WTC11 (cell line): ENCODE measurements at regions not wholly inside any gene's neighbourhood (a gene's known extent, or its start where the extent isn't known, plus 50 kb on each side); places are given as distances from the start of the nearest gene placed in this dataset.

ENCODE experiments used
- ATAC-seq: fragments of 200-7000 bp; cut with Tn5 transposase; 2 replicates; pipeline ENCODE4 v1.10.0; 2021; ENCODE audit warnings: mild to moderate bottlenecking, moderate library complexity
- CTCF ChIA-PET: fragments of 300-600 bp; sonication (Branson Sonifier 250); formaldehyde crosslinking; loops from one replicate; lab custom pipeline; 2021; ENCODE audit warnings: antibody characterized with exemption; lab: Charles Lee
- POLR2A ChIA-PET: fragments of 350-600 bp; sonication (Branson Sonifier 250); formaldehyde crosslinking; loops from one replicate; lab custom pipeline; 2021; ENCODE audit warnings: antibody characterized with exemption; lab: Charles Lee
- DNase-seq: peaks from one replicate; pipeline ENCODE4 v3.0.0; 2021; ENCODE audit warnings: low spot score
- H3K27ac Mint-ChIP-seq: 2 replicates; pipeline ENCODE4 v1.8.0; 2021; ENCODE audit warnings: mixed read lengths
- H3K27me3 Mint-ChIP-seq: 2 replicates; pipeline ENCODE4 v1.8.0; 2021; ENCODE audit warnings: low read depth, mild to moderate bottlenecking, moderate library complexity, mixed read lengths
- H3K36me3 Mint-ChIP-seq: 2 replicates; pipeline ENCODE4 v1.8.0; 2021; ENCODE audit warnings: mixed read lengths
- H3K4me1 Mint-ChIP-seq: 2 replicates; pipeline ENCODE4 v1.8.0; 2022; ENCODE audit warnings: mixed read lengths
- H3K4me3 Mint-ChIP-seq: 2 replicates; pipeline ENCODE4 v1.8.0; 2021; ENCODE audit warnings: mild to moderate bottlenecking, moderate library complexity, mixed read lengths
- H3K9me3 Mint-ChIP-seq: 2 replicates; pipeline ENCODE4 v1.8.0; 2021; ENCODE audit warnings: mixed read lengths
- ESRRA ChIP-seq: sonication (generic); formaldehyde crosslinking; IDR thresholded peaks from 2 replicates; pipeline ENCODE4 v1.8.1; 2022; ENCODE audit warnings: mild to moderate bottlenecking, missing genetic modification reagents, borderline replicate concordance
- ETV6 ChIP-seq: sonication (generic); formaldehyde crosslinking; IDR thresholded peaks from 2 replicates; pipeline ENCODE4 v1.8.1; 2022; ENCODE audit warnings: mild to moderate bottlenecking, missing genetic modification reagents
- FOXP1 ChIP-seq: sonication (generic); formaldehyde crosslinking; IDR thresholded peaks from 2 replicates; pipeline ENCODE4 v1.8.0; 2022; ENCODE audit warnings: missing genetic modification reagents, mild to moderate bottlenecking, moderate library complexity, borderline replicate concordance
- JUN ChIP-seq: sonication (generic); formaldehyde crosslinking; IDR thresholded peaks from 2 replicates; pipeline ENCODE4 v1.8.0; 2023; ENCODE audit warnings: mild to moderate bottlenecking, missing genetic modification reagents
- MXD4 ChIP-seq: fragments of 250-450 bp; sonication (Bioruptor Pico); IDR thresholded peaks from 2 replicates; pipeline ENCODE4 v1.8.0; 2021; ENCODE audit warnings: mild to moderate bottlenecking, moderate library complexity, borderline replicate concordance
- OVOL2 ChIP-seq: fragments of 250-450 bp; sonication (Bioruptor Pico); IDR thresholded peaks from 2 replicates; pipeline ENCODE4 v1.9.0; 2021; ENCODE audit warnings: mild to moderate bottlenecking, borderline replicate concordance
- RELA ChIP-seq: sonication (generic); formaldehyde crosslinking; IDR thresholded peaks from 2 replicates; pipeline ENCODE4 v1.8.1; 2022; ENCODE audit warnings: missing genetic modification reagents, mild to moderate bottlenecking, borderline replicate concordance
- ZNF232 ChIP-seq: sonication (generic); formaldehyde crosslinking; IDR thresholded peaks from 2 replicates; pipeline ENCODE4 v1.8.0; 2022; ENCODE audit warnings: mild to moderate bottlenecking, missing genetic modification reagents
- ZNF416 ChIP-seq: fragments of 250-450 bp; sonication (Bioruptor Pico); IDR thresholded peaks from 2 replicates; pipeline ENCODE4 v1.9.0; 2021; ENCODE audit warnings: mild to moderate bottlenecking, inconsistent platforms
- TF ChIP-seq, protein P1 (sequence below): fragments of 250-450 bp; sonication (Bioruptor Pico); IDR thresholded peaks from 2 replicates; pipeline ENCODE4 v1.8.0; 2021; ENCODE audit warnings: mild to moderate bottlenecking
- TF ChIP-seq, protein P2 (sequence below): sonication (generic); formaldehyde crosslinking; IDR thresholded peaks from 2 replicates; pipeline ENCODE4 v1.8.0; 2022; ENCODE audit warnings: mild to moderate bottlenecking, missing genetic modification reagents
- TF ChIP-seq, protein P3 (sequence below): fragments of 250-450 bp; sonication (Bioruptor Pico); IDR thresholded peaks from 2 replicates; pipeline ENCODE4 v1.9.0; 2021; ENCODE audit warnings: mild to moderate bottlenecking
- TF ChIP-seq, protein P4 (sequence below): sonication (generic); formaldehyde crosslinking; IDR thresholded peaks from 2 replicates; pipeline ENCODE4 v1.8.1; 2023; ENCODE audit warnings: mild to moderate bottlenecking, moderate library complexity, missing genetic modification reagents
- TF ChIP-seq, protein P5 (sequence below): sonication (generic); formaldehyde crosslinking; IDR thresholded peaks from 2 replicates; pipeline ENCODE4 v1.8.1; 2022; ENCODE audit warnings: mild to moderate bottlenecking, moderate library complexity, missing genetic modification reagents
- TF ChIP-seq, protein P6 (sequence below): sonication (generic); formaldehyde crosslinking; conservative IDR thresholded peaks from 2 replicates; pipeline ENCODE4 v1.8.1; 2023; ENCODE audit warnings: mild to moderate bottlenecking, low read depth, missing genetic modification reagents, moderate library complexity
- TF ChIP-seq, protein P7 (sequence below): fragments of 250-450 bp; sonication (Bioruptor Pico); IDR thresholded peaks from 2 replicates; pipeline ENCODE4 v1.9.0; 2021; ENCODE audit warnings: mild to moderate bottlenecking, borderline replicate concordance

DNA sequence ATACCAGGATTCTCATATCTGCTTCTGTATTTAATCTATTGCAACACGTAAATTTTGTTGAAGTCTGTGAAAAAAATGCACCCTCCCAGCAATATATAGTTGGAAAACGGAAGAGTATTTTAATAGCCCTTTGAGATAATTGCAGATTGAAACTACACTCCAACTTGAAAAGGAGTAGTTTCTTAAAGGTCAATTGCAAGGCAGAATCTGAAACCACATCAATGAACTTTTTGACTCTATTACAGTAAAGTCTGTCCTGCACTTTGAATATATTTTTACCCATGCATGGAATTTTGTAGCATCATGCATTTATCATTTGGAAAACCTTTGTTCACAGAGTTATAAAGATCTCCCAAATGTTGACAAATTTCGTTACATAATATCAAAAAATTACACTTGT, 311.6 kb upstream of the NREP start (continued):
- TF ChIP-seq, protein P1, sequence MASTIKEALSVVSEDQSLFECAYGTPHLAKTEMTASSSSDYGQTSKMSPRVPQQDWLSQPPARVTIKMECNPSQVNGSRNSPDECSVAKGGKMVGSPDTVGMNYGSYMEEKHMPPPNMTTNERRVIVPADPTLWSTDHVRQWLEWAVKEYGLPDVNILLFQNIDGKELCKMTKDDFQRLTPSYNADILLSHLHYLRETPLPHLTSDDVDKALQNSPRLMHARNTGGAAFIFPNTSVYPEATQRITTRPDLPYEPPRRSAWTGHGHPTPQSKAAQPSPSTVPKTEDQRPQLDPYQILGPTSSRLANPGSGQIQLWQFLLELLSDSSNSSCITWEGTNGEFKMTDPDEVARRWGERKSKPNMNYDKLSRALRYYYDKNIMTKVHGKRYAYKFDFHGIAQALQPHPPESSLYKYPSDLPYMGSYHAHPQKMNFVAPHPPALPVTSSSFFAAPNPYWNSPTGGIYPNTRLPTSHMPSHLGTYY (CRISPR knock-in tag): no peak
- TF ChIP-seq, protein P2, sequence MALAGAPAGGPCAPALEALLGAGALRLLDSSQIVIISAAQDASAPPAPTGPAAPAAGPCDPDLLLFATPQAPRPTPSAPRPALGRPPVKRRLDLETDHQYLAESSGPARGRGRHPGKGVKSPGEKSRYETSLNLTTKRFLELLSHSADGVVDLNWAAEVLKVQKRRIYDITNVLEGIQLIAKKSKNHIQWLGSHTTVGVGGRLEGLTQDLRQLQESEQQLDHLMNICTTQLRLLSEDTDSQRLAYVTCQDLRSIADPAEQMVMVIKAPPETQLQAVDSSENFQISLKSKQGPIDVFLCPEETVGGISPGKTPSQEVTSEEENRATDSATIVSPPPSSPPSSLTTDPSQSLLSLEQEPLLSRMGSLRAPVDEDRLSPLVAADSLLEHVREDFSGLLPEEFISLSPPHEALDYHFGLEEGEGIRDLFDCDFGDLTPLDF (CRISPR knock-in tag): no peak
- TF ChIP-seq ESRRA (CRISPR knock-in tag): no peak
- TF ChIP-seq, protein P3, sequence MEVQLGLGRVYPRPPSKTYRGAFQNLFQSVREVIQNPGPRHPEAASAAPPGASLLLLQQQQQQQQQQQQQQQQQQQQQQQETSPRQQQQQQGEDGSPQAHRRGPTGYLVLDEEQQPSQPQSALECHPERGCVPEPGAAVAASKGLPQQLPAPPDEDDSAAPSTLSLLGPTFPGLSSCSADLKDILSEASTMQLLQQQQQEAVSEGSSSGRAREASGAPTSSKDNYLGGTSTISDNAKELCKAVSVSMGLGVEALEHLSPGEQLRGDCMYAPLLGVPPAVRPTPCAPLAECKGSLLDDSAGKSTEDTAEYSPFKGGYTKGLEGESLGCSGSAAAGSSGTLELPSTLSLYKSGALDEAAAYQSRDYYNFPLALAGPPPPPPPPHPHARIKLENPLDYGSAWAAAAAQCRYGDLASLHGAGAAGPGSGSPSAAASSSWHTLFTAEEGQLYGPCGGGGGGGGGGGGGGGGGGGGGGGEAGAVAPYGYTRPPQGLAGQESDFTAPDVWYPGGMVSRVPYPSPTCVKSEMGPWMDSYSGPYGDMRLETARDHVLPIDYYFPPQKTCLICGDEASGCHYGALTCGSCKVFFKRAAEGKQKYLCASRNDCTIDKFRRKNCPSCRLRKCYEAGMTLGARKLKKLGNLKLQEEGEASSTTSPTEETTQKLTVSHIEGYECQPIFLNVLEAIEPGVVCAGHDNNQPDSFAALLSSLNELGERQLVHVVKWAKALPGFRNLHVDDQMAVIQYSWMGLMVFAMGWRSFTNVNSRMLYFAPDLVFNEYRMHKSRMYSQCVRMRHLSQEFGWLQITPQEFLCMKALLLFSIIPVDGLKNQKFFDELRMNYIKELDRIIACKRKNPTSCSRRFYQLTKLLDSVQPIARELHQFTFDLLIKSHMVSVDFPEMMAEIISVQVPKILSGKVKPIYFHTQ (CRISPR knock-in tag): no peak
- TF ChIP-seq, protein P4, sequence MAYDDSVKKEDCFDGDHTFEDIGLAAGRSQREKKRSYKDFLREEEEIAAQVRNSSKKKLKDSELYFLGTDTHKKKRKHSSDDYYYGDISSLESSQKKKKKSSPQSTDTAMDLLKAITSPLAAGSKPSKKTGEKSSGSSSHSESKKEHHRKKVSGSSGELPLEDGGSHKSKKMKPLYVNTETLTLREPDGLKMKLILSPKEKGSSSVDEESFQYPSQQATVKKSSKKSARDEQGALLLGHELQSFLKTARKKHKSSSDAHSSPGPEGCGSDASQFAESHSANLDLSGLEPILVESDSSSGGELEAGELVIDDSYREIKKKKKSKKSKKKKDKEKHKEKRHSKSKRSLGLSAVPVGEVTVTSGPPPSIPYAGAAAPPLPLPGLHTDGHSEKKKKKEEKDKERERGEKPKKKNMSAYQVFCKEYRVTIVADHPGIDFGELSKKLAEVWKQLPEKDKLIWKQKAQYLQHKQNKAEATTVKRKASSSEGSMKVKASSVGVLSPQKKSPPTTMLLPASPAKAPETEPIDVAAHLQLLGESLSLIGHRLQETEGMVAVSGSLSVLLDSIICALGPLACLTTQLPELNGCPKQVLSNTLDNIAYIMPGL (CRISPR knock-in tag): no peak
- TF ChIP-seq RELA (CRISPR knock-in tag): no peak
- TF ChIP-seq ETV6 (CRISPR knock-in tag): no peak
- no peak for TF ChIP-seq MXD4 (CRISPR knock-in tag)
- TF ChIP-seq, protein P5, sequence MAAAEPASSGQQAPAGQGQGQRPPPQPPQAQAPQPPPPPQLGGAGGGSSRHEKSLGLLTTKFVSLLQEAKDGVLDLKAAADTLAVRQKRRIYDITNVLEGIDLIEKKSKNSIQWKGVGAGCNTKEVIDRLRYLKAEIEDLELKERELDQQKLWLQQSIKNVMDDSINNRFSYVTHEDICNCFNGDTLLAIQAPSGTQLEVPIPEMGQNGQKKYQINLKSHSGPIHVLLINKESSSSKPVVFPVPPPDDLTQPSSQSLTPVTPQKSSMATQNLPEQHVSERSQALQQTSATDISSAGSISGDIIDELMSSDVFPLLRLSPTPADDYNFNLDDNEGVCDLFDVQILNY (CRISPR knock-in tag): no peak
- no peak for TF ChIP-seq JUN
- TF ChIP-seq ZNF232 (CRISPR knock-in tag): no peak

DNA sequence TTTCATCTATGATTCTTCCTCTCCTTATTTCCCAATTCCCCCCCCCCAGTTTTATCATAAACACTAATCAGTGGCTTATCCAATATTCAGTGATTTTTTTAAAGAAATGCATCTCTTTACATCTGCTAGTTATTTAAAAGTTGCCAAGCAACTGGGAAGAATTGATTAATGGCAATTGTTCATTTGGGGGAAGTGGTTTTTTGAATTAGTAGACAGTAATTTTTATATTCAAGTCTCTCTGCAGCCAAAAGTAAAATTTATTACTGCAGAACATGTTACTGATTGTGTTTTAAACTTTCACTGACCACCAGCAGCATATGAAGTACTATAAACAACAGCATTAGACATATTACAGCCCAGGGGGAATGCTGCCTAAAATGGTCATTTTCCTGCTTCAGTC, 308.8 kb upstream of the NREP start:
- Mint-ChIP-seq H3K36me3 (no peaks in the 10 kb centered on the region), H3K4me3 (no peak overlapping the region), H3K27me3 (no peaks in the 10 kb centered on the region), H3K27ac (no peak overlapping the region), H3K4me1 (peaks cover 7% of the 10 kb centered on the region), H3K9me3 (no peaks in the 10 kb centered on the region)
- ATAC-seq: no peak
- TF ChIP-seq, protein P6, sequence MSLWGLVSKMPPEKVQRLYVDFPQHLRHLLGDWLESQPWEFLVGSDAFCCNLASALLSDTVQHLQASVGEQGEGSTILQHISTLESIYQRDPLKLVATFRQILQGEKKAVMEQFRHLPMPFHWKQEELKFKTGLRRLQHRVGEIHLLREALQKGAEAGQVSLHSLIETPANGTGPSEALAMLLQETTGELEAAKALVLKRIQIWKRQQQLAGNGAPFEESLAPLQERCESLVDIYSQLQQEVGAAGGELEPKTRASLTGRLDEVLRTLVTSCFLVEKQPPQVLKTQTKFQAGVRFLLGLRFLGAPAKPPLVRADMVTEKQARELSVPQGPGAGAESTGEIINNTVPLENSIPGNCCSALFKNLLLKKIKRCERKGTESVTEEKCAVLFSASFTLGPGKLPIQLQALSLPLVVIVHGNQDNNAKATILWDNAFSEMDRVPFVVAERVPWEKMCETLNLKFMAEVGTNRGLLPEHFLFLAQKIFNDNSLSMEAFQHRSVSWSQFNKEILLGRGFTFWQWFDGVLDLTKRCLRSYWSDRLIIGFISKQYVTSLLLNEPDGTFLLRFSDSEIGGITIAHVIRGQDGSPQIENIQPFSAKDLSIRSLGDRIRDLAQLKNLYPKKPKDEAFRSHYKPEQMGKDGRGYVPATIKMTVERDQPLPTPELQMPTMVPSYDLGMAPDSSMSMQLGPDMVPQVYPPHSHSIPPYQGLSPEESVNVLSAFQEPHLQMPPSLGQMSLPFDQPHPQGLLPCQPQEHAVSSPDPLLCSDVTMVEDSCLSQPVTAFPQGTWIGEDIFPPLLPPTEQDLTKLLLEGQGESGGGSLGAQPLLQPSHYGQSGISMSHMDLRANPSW: no peak
- DNase-seq: no peak
- POLR2A ChIA-PET: no interaction called here
- CTCF ChIA-PET: no interaction called here

DNA sequence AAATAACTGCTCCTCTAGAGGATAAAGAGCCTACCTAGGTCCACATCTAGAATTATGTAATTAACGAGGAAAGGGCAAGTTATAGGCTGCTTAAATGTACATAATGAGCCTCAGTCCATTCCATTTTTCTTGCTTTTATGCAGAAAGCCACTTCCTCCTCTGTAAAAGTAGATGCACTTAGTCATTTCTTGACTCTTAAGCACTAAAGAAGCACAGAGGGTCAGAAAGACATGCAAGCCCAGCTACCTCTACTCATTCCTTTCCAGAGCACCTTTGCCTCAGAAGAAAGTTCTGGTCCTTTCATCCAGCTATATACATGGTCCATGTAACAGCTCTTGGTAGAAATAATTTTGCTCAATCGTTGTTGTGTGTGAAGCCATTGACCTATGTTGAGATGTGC, 308.0 kb upstream of the NREP start:
- Mint-ChIP-seq H3K9me3 (no peaks in the 10 kb centered on the region), H3K27me3 (no peaks in the 10 kb centered on the region), H3K4me3 (no peak overlapping the region), H3K4me1 (peaks cover under 1% of the 10 kb centered on the region), H3K27ac (no peak overlapping the region), H3K36me3 (no peaks in the 10 kb centered on the region)
- POLR2A ChIA-PET: no interaction called here
- ATAC-seq: no peak
- no peak for DNase-seq
- CTCF ChIA-PET: no interaction called here
- TF ChIP-seq, protein P4 (CRISPR knock-in tag): no peak
- TF ChIP-seq ZNF416: no peak
- TF ChIP-seq FOXP1 (CRISPR knock-in tag): no peak
- no peak for TF ChIP-seq OVOL2 (CRISPR knock-in tag)
- TF ChIP-seq, protein P7, sequence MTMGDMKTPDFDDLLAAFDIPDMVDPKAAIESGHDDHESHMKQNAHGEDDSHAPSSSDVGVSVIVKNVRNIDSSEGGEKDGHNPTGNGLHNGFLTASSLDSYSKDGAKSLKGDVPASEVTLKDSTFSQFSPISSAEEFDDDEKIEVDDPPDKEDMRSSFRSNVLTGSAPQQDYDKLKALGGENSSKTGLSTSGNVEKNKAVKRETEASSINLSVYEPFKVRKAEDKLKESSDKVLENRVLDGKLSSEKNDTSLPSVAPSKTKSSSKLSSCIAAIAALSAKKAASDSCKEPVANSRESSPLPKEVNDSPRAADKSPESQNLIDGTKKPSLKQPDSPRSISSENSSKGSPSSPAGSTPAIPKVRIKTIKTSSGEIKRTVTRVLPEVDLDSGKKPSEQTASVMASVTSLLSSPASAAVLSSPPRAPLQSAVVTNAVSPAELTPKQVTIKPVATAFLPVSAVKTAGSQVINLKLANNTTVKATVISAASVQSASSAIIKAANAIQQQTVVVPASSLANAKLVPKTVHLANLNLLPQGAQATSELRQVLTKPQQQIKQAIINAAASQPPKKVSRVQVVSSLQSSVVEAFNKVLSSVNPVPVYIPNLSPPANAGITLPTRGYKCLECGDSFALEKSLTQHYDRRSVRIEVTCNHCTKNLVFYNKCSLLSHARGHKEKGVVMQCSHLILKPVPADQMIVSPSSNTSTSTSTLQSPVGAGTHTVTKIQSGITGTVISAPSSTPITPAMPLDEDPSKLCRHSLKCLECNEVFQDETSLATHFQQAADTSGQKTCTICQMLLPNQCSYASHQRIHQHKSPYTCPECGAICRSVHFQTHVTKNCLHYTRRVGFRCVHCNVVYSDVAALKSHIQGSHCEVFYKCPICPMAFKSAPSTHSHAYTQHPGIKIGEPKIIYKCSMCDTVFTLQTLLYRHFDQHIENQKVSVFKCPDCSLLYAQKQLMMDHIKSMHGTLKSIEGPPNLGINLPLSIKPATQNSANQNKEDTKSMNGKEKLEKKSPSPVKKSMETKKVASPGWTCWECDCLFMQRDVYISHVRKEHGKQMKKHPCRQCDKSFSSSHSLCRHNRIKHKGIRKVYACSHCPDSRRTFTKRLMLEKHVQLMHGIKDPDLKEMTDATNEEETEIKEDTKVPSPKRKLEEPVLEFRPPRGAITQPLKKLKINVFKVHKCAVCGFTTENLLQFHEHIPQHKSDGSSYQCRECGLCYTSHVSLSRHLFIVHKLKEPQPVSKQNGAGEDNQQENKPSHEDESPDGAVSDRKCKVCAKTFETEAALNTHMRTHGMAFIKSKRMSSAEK: no peak
